Neural progenitor cell (in vitro differentiated cells): ENCODE measurements at regions not wholly inside any gene's neighbourhood (a gene's known extent, or its start where the extent isn't known, plus 50 kb on each side); places are given as distances from the start of the nearest gene placed in this dataset.
"Not testable (repeated sequence)": the region's sequence is repeated elsewhere in the genome, so short reads cannot be mapped to it uniquely, and the experiment has no call there.

Source experiments
- CTCF ChIP-seq: fragments of 200-600 bp; sonication (generic); IDR thresholded peaks from 2 replicates; pipeline ENCODE4 v1.5.1; 2017; ENCODE audit warnings: antibody characterized with exemption, mild to moderate bottlenecking
- EZH2 ChIP-seq: fragments of 200-600 bp; sonication (generic); IDR thresholded peaks from 2 replicates; pipeline ENCODE4 v1.6.1; 2017; ENCODE audit warnings: antibody characterized with exemption, mild to moderate bottlenecking, moderate library complexity
- EZH2phosphoT487 ChIP-seq: fragments of 200-600 bp; sonication (generic); IDR thresholded peaks from 2 replicates; pipeline ENCODE4 v1.6.1; 2017; ENCODE audit warnings: antibody characterized with exemption

- not testable (repeated sequence) for TF ChIP-seq CTCF, EZH2phosphoT487, EZH2
Observed at GRCh38 chr18:73101491-73101890, 233.7 kb upstream of the NETO1 start.
